Epithelial cell of prostate (primary cell): ENCODE measurements at regions not wholly inside any gene's neighbourhood (a gene's known extent, or its start where the extent isn't known, plus 50 kb on each side); places are given as distances from the start of the nearest gene placed in this dataset.
"Not testable (repeated sequence)": the region's sequence is repeated elsewhere in the genome, so short reads cannot be mapped to it uniquely, and the experiment has no call there.

Experiments used
- DNase-seq: peaks from one replicate; pipeline ENCODE4 v3.0.0-alpha.2; 2011; ENCODE audit warnings: low read depth, low spot score
- H3K27ac ChIP-seq: fragments of 450-650 bp; 2 replicates; pipeline ENCODE4 v1.5.1; 2017; ENCODE audit warnings: mild to moderate bottlenecking

DNA sequence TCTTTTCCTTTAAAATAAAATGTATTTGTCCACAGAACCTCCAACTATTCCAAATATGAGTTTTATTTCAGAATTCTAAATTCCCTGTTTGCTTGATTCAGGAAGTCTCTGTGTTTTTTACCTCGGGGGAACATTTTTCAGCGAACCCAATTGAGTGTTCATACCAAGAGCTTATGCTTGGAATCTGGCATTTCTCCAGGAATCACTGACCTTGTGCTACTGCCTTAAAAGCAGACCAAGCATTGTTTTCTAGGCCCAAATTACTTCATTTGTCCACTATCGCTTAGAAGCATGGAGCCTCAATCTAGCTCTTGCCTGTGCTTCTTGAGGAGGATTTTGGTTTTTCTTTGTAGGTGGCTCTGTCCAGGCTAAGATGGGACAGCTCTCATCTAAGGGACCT, 59.4 kb downstream of the EBLN1 start:
- H3K27ac ChIP-seq: no peak overlapping the region
- no peak for DNase-seq

DNA sequence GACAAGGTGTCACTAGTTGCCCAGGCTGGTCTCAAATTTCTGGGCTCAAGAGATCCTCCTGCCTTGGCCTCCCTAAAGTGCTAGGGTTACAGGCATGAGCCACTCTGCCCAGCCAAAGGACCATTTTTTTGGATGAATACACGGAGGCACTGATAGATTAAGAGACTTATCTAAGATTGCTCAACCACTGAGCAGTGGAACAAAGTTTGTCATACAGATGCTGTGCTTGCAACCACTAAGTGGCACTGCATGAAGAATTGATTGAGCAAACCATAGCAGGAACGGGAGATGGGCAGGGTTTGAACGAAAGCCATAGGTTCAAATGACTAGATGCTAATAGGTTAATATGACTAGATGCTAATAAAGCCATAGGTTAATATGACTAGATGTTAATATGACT, 61.1 kb downstream of the EBLN1 start:
- no peak overlapping the region for H3K27ac ChIP-seq
- DNase-seq: no peak

DNA sequence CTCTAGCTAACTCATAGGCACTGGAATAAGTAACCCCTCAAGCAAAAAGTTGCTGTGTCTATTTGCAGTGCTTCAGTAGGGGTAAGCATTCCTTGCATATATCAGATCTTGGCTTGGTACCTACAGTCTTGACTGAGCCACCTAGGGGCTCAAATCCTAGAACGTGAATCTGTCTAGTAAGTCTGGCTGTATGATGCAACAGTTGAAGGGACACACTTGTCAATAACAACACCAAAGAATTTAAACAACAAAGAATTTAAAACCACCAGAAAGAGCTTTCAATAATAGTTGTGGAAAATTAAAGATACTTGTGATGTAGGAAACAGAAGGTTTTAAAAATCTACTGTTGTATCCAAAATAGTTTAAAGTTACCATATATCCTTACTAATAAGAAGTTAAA, 65.4 kb downstream of the EBLN1 start:
- no peak for DNase-seq
- no peak overlapping the region for H3K27ac ChIP-seq

DNA sequence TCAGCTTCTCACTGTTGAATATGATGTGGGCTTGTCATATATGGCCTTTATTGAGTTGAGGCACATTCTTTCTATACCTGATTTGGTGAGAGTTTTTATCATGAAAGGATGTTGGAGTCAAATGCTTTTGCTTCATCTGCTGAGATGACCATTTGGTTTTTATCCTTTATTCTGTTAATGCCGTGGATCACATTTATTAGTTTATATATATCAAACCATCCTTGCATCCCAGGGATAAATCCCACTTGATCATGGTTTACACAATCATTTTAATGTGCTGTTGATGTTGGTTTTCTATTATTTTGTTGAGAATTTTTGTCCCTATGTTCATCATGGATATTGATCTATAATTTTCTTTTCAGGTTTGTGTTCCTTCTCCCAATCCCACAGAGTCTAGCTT, 67.0 kb downstream of the EBLN1 start:
- no peak overlapping the region for H3K27ac ChIP-seq
- no peak for DNase-seq

DNA sequence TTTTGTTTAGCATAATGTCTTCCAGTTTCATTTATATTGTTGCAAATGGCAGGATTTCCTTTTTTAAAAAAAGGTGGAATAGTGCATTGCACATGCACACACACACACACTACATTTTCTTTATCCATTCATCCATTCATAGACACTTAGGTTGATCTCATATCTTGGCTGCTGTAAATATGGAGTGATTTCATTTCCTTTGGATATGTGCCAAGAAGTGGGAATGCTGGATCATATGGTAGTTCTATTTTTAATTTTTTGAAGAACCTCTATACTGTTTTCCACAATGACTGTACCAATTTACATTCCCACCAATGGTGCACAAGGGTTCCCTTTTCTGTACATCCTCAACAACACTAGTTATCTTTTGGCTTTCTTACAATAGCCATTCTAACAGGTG, 68.9 kb downstream of the EBLN1 start:
- H3K27ac ChIP-seq: no peak overlapping the region
- DNase-seq: no peak

DNA sequence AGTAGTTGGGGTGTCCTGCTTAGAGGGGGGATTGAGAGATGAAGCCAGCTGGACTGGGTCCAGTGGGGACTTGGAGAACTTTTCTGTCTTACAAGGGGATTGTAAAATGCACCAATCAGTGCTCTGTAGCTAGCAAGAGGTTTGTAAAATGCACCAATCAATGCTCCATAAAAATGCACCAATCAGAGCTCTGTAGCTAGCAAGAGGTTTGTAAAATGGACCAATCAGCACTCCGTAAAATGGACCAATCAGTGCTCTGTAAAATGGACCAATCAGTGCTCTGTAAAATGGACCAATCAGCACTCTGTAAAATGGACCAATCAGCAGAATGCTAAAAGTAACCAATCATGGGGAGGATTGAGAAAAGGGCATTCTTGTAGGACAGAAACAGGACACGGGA, 71.9 kb downstream of the EBLN1 start:
- not testable (repeated sequence) for H3K27ac ChIP-seq, DNase-seq

DNA sequence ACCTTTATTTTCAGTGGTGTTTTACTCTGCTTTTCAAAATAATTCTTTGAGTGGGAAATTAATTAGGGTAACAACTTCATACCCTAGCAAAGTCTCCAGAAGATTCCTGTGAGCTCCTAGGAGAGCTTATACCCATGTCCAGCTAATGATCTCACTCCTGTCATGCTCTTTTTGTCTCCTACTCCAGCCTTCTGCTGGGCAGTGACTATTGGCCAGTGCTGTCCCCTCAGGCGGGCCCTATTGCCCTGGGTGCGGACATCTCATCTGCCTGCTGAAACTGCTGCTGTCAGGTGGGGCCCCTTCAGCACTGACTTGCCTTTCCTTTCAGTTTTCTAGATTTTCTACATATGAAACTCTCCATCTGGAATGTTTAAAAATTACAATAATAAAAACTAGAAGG, 80.3 kb downstream of the EBLN1 start:
- no peak overlapping the region for H3K27ac ChIP-seq
- no peak for DNase-seq

DNA sequence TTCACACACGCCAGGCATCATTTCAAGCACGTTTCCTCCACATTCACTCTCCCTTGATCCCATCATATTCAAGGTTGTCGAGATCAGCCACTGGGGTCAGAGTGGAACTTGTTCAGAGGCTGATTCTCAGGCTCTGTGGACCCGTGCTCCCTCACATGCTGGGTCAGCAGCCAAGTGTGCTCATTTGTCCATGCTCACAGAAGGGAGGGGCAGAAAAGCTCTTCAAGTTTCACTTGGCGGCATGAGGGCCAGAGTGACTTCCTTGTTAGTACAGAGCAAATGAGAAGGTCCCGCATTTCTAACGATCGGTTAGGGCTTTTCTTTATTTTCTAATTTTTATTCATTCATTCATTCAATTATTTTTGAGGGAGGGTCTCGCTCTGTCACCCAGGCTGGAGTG, 82.2 kb downstream of the EBLN1 start:
- DNase-seq: no peak
- H3K27ac ChIP-seq: no peak overlapping the region

DNA sequence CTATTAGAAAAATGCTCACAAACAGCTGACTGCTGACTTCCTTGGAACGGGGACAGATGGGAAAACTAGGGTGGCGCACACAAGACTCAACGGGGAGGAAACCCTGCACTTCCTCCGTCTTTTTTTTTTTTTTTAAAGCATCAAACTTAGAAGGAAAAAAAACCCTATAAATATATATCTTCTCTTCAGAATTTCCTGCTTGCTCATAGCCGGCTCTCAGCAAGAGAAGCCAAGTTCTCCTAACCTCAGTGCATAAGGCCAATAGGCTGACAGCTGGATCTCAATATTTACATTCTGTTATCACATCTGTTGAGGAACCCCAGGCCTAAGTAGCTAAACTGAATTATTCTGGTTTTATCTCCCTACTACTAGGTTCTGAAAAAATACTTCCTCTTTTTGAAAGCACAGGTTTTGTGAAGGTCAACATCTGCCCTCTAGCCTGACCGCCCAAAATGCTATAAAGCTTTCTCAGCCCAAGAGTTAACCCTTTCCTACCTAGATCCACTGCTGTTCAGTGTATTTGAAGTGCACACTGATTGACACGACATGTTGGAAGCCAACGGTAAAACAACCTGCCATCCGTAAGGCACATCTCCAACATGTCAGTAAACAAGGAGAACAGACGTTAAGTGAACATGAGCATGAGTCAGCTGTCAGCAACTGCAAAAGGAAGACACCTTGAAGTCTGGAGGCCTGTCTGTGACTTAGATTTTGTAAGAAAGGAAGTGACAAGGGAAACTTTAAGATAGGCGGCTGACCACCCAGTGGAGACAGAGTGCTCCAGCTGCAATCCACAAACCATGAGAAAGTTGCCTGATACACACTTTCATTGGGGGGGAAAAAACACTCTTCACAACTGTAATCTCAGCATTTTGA, 83.8 kb downstream of the EBLN1 start:
- DNase-seq: no peak
- H3K27ac ChIP-seq: no peak overlapping the region

DNA sequence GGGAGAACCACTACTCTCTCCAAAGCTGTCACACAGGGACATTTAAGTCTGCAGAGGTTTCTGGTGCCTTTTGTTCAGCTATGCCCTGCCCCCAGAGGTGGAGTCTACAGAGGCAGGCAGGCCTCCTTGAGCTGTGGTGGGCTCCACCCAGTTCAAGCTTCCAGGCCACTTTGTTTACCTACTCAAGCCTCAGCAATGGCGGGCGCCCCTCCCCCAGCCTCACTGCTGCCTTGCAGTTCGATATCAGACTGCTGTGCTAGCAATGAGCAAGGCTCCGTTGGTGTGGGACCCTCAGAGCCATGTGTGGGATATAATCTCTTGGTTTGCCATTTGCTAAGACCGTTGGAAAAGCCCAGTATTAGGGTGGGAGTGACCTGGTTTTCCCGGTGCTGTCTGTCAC, 87.0 kb downstream of the EBLN1 start:
- DNase-seq, H3K27ac ChIP-seq: not testable (repeated sequence)

DNA sequence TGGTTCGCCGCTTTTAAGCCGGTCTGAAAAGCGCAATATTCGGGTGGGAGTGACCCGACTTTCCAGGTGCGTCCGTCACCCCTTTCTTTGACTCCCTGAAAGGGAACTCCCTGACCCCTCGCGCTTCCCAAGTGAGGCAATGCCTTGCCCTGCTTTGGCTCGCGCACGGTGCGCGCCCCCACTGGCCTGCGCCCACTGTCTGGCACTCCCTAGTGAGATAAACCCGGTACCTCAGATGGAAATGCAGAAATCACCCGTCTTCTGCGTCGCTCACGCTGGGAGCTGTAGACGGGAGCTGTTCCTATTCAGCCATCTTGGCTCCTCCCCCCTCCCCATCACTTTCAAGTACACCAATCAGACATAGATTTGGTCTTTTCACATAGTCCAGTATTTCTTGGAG, 88.2 kb downstream of the EBLN1 start:
- H3K27ac ChIP-seq, DNase-seq: not testable (repeated sequence)

DNA sequence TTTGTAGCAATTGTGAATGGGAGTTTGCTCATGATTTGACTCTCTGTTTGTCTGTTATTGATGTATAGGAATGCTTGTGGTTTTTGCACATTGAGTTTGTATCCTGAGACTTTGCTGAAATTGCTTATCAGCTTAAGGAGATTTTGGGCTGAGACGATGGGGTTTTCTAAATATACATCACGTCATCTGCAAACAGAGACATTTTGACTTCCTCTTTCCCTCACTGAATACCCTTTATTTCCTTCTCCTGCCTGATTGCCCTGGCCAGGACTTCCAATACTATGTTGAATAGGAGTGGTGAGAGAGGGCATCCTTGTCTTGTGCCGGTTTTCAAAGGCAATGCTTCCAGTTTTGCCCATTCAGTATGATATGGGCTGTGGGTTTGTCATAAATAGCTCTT, 96.6 kb downstream of the EBLN1 start:
- H3K27ac ChIP-seq, DNase-seq: not testable (repeated sequence)

DNA sequence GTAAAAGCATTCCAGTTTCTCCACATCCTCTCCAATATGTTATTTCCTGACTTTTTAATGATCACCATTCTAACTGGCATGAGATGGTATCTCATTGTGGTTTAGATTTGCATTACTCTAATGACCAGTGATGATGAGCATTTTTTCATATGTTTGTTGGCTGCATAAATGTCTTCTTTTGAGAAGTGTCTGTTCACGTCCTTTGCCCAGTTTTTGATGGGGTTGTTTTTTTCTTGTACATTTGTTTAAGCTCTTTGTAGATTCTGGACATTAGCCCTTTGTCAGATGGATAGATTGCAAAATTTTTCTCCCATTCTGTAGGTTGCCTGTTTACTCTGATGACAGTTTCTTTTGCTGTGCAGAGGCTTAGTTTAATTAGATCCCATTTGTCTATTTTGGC, 97.7 kb downstream of the EBLN1 start:
- not testable (repeated sequence) for H3K27ac ChIP-seq, DNase-seq

DNA sequence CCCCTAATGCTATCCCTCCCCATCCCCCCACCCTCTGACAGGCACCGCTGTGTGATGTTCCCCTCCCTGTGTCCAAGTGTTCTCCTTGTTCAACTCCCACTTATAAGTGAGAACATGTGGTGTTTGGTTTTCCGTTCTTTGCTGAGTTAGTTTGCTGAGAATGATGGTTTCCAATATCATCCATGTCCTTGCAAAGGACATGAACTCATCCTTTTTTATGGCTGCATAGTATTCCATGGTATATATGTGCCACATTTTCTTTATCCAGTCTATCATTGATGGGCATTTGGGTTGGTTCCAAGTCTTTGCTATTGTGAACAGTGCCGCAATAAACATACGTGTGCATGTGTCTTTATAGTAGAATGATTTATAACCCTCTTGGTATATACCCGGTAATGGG, 98.2 kb downstream of the EBLN1 start:
- not testable (repeated sequence) for DNase-seq

DNA sequence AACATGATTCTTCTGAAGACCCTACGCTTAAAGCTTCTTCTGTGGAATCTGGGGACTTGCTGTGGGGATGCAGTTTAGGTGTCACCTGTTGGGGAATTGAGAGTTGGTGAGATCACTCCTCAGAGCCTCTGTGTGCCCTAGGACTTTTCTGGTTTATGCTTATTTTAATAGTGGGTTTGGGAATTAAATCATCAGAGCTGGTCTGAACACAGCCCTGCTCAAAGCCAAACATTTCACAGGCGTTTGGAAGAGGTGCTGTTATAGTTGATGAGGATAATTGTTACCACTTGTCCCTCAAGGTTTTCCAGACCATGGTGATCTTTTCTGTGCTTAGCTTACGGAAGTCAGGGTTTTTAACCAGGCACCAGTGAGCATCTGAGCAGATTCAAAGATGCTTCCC, 106.1 kb downstream of the EBLN1 start:
- H3K27ac ChIP-seq: no peak overlapping the region
- DNase-seq: no peak

More for the DNA sequence above, 98.2 kb downstream of the EBLN1 start:
- H3K27ac ChIP-seq: not testable (repeated sequence)

DNA sequence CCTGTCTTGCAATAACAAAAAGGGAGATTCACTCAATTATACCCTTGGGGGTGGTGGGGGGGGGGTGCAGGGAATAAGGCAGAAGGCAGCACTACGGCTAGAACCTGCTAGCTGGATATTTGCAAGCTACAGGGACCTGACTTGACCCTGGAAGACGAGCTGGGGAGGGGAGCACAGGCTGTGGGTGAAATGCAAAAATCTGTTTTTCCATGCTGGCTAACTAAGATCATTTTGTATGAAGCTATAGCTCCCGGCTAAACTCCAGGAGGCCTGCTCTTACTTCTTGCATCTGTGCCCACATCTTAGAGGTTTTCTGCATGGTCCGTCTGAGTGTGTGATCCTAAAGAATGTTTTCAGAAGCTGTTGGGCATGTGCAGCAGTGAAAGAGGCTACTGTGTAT, 106.6 kb downstream of the EBLN1 start:
- DNase-seq: no peak
- no peak overlapping the region for H3K27ac ChIP-seq

DNA sequence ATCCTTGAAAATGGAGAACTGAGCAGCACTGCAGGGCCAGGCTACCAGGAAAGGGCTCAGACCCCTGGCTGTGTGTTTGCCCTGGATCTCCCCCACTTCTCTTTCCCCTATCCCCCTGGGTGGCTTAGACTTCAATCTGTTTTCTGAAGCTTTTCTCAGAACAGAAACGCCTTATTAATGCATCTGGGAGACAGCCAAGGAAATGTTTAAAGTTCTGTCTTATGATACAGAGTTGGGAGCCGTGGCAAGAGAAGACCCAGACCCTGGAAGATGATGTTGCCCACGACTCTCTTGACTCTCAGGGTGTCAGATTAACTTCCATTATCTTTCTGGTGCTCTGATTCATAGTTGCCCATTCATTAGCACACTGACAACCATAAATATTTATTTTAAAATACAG, 107.1 kb downstream of the EBLN1 start:
- DNase-seq: no peak
- H3K27ac ChIP-seq: no peak overlapping the region

DNA sequence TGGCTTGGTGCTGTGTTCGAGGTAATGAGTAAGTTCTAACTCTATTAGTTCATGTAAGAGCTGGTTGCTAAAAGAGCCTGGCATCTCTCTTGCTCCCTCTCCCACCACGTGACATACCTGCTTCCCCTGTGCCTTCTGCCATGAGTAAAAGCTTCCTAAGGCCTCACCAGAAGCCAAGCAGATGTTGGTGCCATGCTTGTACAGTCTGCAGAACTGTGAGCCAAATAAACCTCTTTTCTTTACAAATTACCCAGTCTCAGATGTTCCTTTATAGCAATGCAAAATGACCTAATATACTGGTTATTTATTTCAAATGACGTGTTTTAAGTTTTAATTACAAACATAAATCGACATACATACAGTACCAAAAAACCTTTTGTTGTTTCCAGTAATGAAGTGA, 101.7 kb upstream of the DNAJC1 start:
- DNase-seq: no peak
- no peak overlapping the region for H3K27ac ChIP-seq

DNA sequence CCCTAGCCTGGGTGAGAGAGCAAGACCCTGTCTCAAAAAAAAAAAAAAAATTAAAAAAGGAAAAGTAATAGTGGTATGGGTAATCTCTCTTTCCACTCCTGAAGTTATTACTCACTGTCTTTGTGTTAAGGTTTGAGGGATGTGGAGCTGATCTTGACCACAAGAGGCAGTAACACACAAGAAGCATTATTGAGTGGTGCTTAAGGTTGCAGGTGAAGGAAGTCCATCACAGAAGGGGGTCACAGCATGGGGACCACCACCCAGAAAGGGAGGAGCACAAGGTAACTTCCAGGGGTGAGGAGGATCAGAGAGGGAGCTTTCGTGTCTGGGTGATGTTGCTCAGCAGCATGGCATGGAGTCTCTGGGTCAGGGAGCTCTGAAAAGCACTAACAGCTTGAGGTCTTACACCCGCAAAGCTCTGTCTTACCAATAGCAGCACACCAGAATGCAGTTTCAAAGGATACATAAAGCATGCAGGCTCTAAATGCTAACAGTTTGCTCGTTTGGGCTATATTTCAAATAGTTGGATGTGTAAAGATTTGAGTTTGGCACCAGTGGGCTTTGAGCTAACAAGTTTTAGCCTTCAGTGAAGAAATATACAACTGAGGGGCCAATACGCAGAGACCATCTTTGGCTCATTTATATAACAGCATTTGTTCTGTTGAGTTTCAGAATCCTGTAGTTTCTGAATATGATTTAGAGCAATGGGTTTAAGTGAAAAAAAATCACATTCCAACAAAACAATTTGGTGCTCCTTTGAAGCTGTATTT, 100.4 kb upstream of the DNAJC1 start:
- no peak for DNase-seq
- H3K27ac ChIP-seq: no peak overlapping the region

DNA sequence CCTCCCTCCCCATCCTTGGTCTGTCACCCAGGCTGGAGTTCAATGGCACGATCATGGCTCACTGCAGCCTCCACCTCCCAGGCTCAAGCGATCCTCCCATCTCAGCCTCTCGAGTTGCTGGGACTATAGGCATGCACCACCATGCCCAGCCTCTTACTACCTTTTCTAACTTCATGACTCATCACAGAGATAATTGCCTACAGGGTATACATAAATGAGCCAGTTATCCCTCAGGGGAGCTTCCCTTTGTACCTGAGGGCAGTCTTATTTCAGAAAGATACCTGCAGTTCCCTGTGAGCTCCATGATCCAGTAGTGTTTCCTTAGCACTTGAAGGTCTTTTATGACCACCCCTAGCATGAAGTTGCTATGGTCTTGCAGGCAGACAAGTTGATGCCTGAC, 94.2 kb upstream of the DNAJC1 start:
- DNase-seq: no peak
- H3K27ac ChIP-seq: no peak overlapping the region

DNA sequence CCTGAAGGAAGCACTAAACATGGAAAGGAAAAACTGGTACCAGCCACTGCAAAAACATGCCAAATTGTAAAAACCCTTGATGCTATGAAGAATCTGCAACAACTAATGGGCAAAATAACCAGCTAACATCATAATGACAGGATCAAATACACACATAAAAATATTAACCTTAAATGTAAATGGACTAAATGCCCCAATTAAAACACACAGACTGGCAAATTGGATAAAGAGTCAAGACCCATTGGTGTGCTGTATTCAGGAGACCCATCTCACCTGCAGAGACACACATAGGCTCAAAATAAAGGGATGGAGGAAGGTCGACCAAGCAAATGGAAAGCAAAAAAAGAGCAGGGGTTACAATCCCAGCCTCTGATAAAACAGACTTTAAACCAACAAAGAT, 87.7 kb upstream of the DNAJC1 start:
- not testable (repeated sequence) for DNase-seq, H3K27ac ChIP-seq

DNA sequence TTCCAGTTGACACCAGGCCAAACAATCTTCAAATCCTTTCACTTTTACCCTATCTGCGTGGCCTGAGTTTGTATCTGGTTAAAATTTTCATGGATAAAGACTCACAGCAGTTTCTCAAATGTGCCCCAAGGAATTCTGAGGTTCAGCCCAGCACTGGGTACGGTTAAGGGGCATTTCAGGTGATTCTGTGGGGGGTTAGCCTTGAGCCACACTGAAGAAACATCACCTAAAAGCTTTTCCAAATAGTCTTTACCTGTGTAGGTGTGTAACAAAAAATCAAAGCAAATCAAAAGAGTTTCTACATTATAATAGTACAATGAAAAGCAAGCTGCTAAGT, 83.8 kb upstream of the DNAJC1 start:
- DNase-seq: no peak

More for the DNA sequence above, 83.8 kb upstream of the DNAJC1 start:
- H3K27ac ChIP-seq: no peak overlapping the region
